ENCODE measurements at regions not wholly inside any gene's neighbourhood (a gene's known extent, or its start where the extent isn't known, plus 50 kb on each side); places are given as distances from the start of the nearest gene placed in this dataset.

- H3K4me1 Mint-ChIP-seq: no peaks in the 10 kb centered on the region
- no peaks in the 10 kb centered on the region for H3K9me3 Mint-ChIP-seq
- H3K4me3 Mint-ChIP-seq: no peak overlapping the region
- DNase-seq (ENCODE audit: low read depth, low spot score): no peak
- H3K27me3 Mint-ChIP-seq (ENCODE audit: low read depth): peaks cover 13% of the 10 kb centered on the region
- H3K36me3 Mint-ChIP-seq (ENCODE audit: low read depth): no peaks in the 10 kb centered on the region
- H3K27ac Mint-ChIP-seq (ENCODE audit: unreplicated experiment): peak overlapping the region; percentile 1
- TF ChIP-seq CTCF (conservative IDR thresholded peaks at IDR 0.05): no peak
These were observed 244.3 kb downstream of the ETAA1 start for GRCh38 chr2:67641312-67642045.

GRCh38 chr2:67642046-67642382 lies 244.9 kb downstream of the ETAA1 start:
- Mint-ChIP-seq H3K27me3 (ENCODE audit: low read depth) (peaks cover 13% of the 10 kb centered on the region), H3K4me3 (no peak overlapping the region), H3K9me3 (no peaks in the 10 kb centered on the region), H3K27ac (ENCODE audit: unreplicated experiment) (no peak overlapping the region), H3K36me3 (ENCODE audit: low read depth) (no peaks in the 10 kb centered on the region), H3K4me1 (no peaks in the 10 kb centered on the region)
- TF ChIP-seq CTCF (conservative IDR thresholded peaks at IDR 0.05): no peak
- DNase-seq (ENCODE audit: low read depth, low spot score): no peak

- no peaks in the 10 kb centered on the region for H3K36me3 Mint-ChIP-seq (ENCODE audit: low read depth)
- no peak overlapping the region for H3K27ac Mint-ChIP-seq (ENCODE audit: unreplicated experiment)
- H3K27me3 Mint-ChIP-seq (ENCODE audit: low read depth): peaks cover 8% of the 10 kb centered on the region
- H3K4me1 Mint-ChIP-seq: no peaks in the 10 kb centered on the region
- no peak for TF ChIP-seq CTCF (conservative IDR thresholded peaks at IDR 0.05)
- H3K9me3 Mint-ChIP-seq: no peaks in the 10 kb centered on the region
- no peak for DNase-seq (ENCODE audit: low read depth, low spot score)
- H3K4me3 Mint-ChIP-seq: no peak overlapping the region
These were observed 245.8 kb downstream of the ETAA1 start for GRCh38 chr2:67642961-67643360.

DNA sequence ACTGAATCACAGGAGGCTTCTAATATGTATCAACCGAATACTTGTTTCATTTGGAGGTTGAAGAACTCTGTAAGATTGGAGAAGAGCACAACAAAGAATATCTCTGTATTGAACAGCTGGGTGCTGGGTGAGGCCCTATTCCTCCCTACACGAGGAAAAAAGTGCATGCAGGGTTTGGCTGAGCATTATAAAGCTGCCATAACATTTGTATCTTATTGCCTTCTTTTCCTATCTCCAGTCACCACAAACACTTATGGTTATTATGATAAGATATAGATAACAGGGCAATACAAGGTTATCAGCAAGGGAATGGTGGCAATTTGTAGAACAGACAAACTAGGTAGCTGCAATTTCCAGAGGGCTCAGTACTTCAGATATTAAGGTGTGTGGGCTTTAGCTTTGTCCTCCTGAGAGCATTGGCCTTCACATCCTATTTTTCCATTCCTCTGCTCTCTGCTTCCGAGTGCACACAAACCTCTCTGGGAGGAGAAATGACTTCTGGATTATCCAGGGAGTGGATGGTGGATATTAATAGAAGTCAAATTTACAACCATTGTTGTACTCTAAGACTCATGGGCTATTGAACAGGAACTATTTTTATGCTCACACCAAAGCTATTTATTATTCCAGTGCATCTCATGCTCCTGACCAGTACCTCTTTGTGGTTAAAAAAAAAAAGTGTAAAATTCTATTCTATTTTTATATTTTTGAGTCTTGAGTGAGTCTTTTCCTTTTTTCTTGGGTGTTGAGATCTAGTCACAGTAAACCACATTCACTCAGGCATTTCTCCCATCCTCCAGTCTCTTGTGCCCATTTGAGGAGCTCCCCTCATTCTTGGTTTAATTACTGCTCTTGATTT lies 248.4 kb downstream of the ETAA1 start:
- peaks cover 17% of the 10 kb centered on the region for H3K4me1 Mint-ChIP-seq
- no peak for TF ChIP-seq CTCF (conservative IDR thresholded peaks at IDR 0.05)
- H3K27ac Mint-ChIP-seq (ENCODE audit: unreplicated experiment): no peak overlapping the region
- no peaks in the 10 kb centered on the region for H3K9me3 Mint-ChIP-seq
- no peaks in the 10 kb centered on the region for H3K36me3 Mint-ChIP-seq (ENCODE audit: low read depth)
- peaks cover 7% of the 10 kb centered on the region for H3K27me3 Mint-ChIP-seq (ENCODE audit: low read depth)
- no peak overlapping the region for H3K4me3 Mint-ChIP-seq
- no peak for DNase-seq (ENCODE audit: low read depth, low spot score)

- Mint-ChIP-seq H3K36me3 (ENCODE audit: low read depth) (no peaks in the 10 kb centered on the region), H3K27me3 (ENCODE audit: low read depth) (peaks cover 3% of the 10 kb centered on the region), H3K4me3 (no peak overlapping the region), H3K27ac (ENCODE audit: unreplicated experiment) (no peak overlapping the region), H3K4me1 (peaks cover 24% of the 10 kb centered on the region), H3K9me3 (no peaks in the 10 kb centered on the region)
- DNase-seq (ENCODE audit: low read depth, low spot score): no peak
- TF ChIP-seq CTCF (conservative IDR thresholded peaks at IDR 0.05): no peak
These were observed 249.7 kb downstream of the ETAA1 start for GRCh38 chr2:67646714-67647333.
